ENCODE measurements at regions not wholly inside any gene's neighbourhood (a gene's known extent, or its start where the extent isn't known, plus 50 kb on each side); places are given as distances from the start of the nearest gene placed in this dataset.

GRCh38 chr4:7121174-7121573, 53.3 kb upstream of the GRPEL1 start:
- no peak for TF ChIP-seq CTCF (IDR thresholded peaks at IDR 0.05; ENCODE audit: low read length)
- TF ChIP-seq EZH2phosphoT487 (IDR thresholded peaks at IDR 0.05; ENCODE audit: low read length) = no peak
